H1 (cell line): ENCODE measurements at regions not wholly inside any gene's neighbourhood (a gene's known extent, or its start where the extent isn't known, plus 50 kb on each side); places are given as distances from the start of the nearest gene placed in this dataset.

Experiments
- ATF3 ChIP-seq: IDR thresholded peaks from 2 replicates; pipeline ENCODE4 v1.6.1; 2011; ENCODE audit warnings: low read depth, mild to moderate bottlenecking, low read length; ENCODE audit not compliant: insufficient read depth
- CBX8 ChIP-seq: fragments of 300-800, 300-1000 bp; sonication (generic); IDR thresholded peaks from 2 replicates; pipeline ENCODE4 v1.7.1; 2016; ENCODE audit warnings: low read depth, low read length, borderline replicate concordance
- RFX5 ChIP-seq: IDR thresholded peaks from 2 replicates; pipeline ENCODE4 v1.6.1; 2011; ENCODE audit warnings: low read depth, low read length, improper control_type of control experiment, borderline replicate concordance
- SP1 ChIP-seq: IDR thresholded peaks from 2 replicates; pipeline ENCODE4 v1.6.1; 2011; ENCODE audit warnings: low read depth, low read length
- TCF12 ChIP-seq: IDR thresholded peaks from 2 replicates; pipeline ENCODE4 v1.6.1; 2011; ENCODE audit warnings: low read depth, mild to moderate bottlenecking, low read length

- TF ChIP-seq CBX8 (no peak), TCF12 (no peak), RFX5 (no peak), SP1 (no peak), ATF3 (no peak)
Measured at GRCh38 chr5:67724412-67725135, 491.0 kb upstream of the PIK3R1 start (continued).
